Caco-2 (cell line): ENCODE measurements at regions not wholly inside any gene's neighbourhood (a gene's known extent, or its start where the extent isn't known, plus 50 kb on each side); places are given as distances from the start of the nearest gene placed in this dataset.

ENCODE experiments used
- BruUV-seq: library from RNA; stranded (reverse); fragments of 400-500 nt; replicated peaks from 2 replicates; lab custom pipeline; 2021; lab: Mats Ljungman, UMichigan
- CTCF ChIA-PET: fragments of 300-600 bp; sonication (Branson Sonifier 250); formaldehyde crosslinking; loops from one replicate; lab custom pipeline; 2022; ENCODE audit warnings: antibody characterized with exemption; lab: Charles Lee
- POLR2A ChIA-PET: fragments of 300-600 bp; sonication (Branson Sonifier 250); formaldehyde crosslinking; loops from one replicate; lab custom pipeline; 2022; ENCODE audit warnings: antibody characterized with exemption; lab: Charles Lee
- DNase-seq, 2 experiments: peaks; one replicate each; pipeline versions ENCODE4 v3.0.0 to v3.0.0-alpha.2; 2020 to 2022
- H3K27me3 ChIP-seq: replicated peaks from 2 replicates; pipeline ENCODE4 v1.6.0; 2011; ENCODE audit warnings: low read length; ENCODE audit not compliant: control insufficient read depth, insufficient read depth
- H3K36me3 ChIP-seq: 2 replicates; pipeline ENCODE4 v1.5.1; 2011; ENCODE audit warnings: low read length; ENCODE audit not compliant: control insufficient read depth, insufficient read depth
- H3K4me1 ChIP-seq: fragments of 250-450 bp; sonication (Bioruptor Pico); 2 replicates; pipeline ENCODE4 v1.5.1; 2020; ENCODE audit warnings: mild to moderate bottlenecking
- H3K4me3 ChIP-seq: 2 replicates; pipeline ENCODE4 v1.5.1; 2011; ENCODE audit warnings: low read depth, mild to moderate bottlenecking, control low read depth, low read length
- H3K9me3 ChIP-seq: fragments of 250-450 bp; sonication (Bioruptor Pico); 2 replicates; pipeline ENCODE4 v1.5.1; 2020; ENCODE audit warnings: mild to moderate bottlenecking, moderate library complexity
- H3K27ac Mint-ChIP-seq: one replicate; pipeline ENCODE4 v1.8.0; 2022; ENCODE audit warnings: mixed read lengths; ENCODE audit not compliant: unreplicated experiment
- H3K27me3 Mint-ChIP-seq: one replicate; pipeline ENCODE4 v1.8.0; 2022; ENCODE audit warnings: mixed read lengths; ENCODE audit not compliant: insufficient read depth, unreplicated experiment
- H3K36me3 Mint-ChIP-seq: one replicate; pipeline ENCODE4 v1.8.0; 2022; ENCODE audit warnings: mild to moderate bottlenecking, mixed read lengths; ENCODE audit not compliant: insufficient read depth, unreplicated experiment
- H3K4me1 Mint-ChIP-seq: one replicate; pipeline ENCODE4 v1.8.0; 2022; ENCODE audit warnings: low read depth, mixed read lengths; ENCODE audit not compliant: unreplicated experiment
- H3K4me3 Mint-ChIP-seq: one replicate; pipeline ENCODE4 v1.8.0; 2022; ENCODE audit warnings: mild to moderate bottlenecking, moderate library complexity, mixed read lengths; ENCODE audit not compliant: unreplicated experiment
- H3K9me3 Mint-ChIP-seq: one replicate; pipeline ENCODE4 v1.8.0; 2022; ENCODE audit warnings: mixed read lengths; ENCODE audit not compliant: unreplicated experiment
- CTCF ChIP-seq, 2 experiments: fragments of 200-600 bp in 1 of 2; IDR thresholded peaks; 1 replicate in 1 of 2; 2 replicates in 1 of 2; pipeline versions ENCODE4 v1.5.1 to v1.8.0; 2011 to 2022; ENCODE audit warnings: antibody characterized with exemption in 1 of 2, control low read depth in 1 of 2, inconsistent platforms in 1 of 2, low read depth in 1 of 2, low read length in 1 of 2, mild to moderate bottlenecking in 1 of 2, moderate library complexity in 1 of 2; ENCODE audit not compliant: insufficient read depth in 1 of 2, severe bottlenecking in 1 of 2, unreplicated experiment in 1 of 2
- intact Hi-C: fragments of 100-400 bp; cut with micrococcal nuclease; formaldehyde crosslinking; loops from one replicate; pipeline ENCODE4 v1.10.0; 2022; ENCODE audit not compliant: unreplicated experiment

GRCh38 chr2:125634662-125635061, 1021.3 kb upstream of the GYPC start:
- DNase-seq = no peak
- no peak overlapping the region for H3K4me3 ChIP-seq
- BruUV-seq = no TSS peak
- CTCF ChIA-PET = no interaction called here
- H3K27ac Mint-ChIP-seq = no peak overlapping the region
- no peak for TF ChIP-seq CTCF (IDR thresholded peaks at IDR 0.05; ENCODE audit: insufficient read depth in 1 of 2, low read depth in 1 of 2, low read length in 1 of 2, severe bottlenecking in 1 of 2, unreplicated experiment in 1 of 2)
- H3K27me3 Mint-ChIP-seq = peaks cover 4% of the 10 kb centered on the region
- POLR2A ChIA-PET = no interaction called here
- no peaks in the 10 kb centered on the region for H3K36me3 ChIP-seq
- H3K27me3 ChIP-seq = no peaks in the 10 kb centered on the region
- no peaks in the 10 kb centered on the region for H3K4me1 ChIP-seq
- no peaks in the 10 kb centered on the region for H3K9me3 ChIP-seq
- H3K4me1 Mint-ChIP-seq = no peaks in the 10 kb centered on the region
- H3K9me3 Mint-ChIP-seq = no peaks in the 10 kb centered on the region
- H3K36me3 Mint-ChIP-seq = no peaks in the 10 kb centered on the region
- no peak overlapping the region for H3K4me3 Mint-ChIP-seq
- intact Hi-C loops = no loop called here

GRCh38 chr2:125638345-125638744, 1017.6 kb upstream of the GYPC start:
- no peak for DNase-seq
- POLR2A ChIA-PET = no interaction called here
- Histone ChIP-seq H3K36me3 (no peaks in the 10 kb centered on the region), H3K4me3 (no peak overlapping the region), H3K27me3 (no peaks in the 10 kb centered on the region), H3K4me1 (no peaks in the 10 kb centered on the region), H3K9me3 (no peaks in the 10 kb centered on the region)
- no peak for TF ChIP-seq CTCF (IDR thresholded peaks at IDR 0.05; ENCODE audit: insufficient read depth in 1 of 2, low read depth in 1 of 2, low read length in 1 of 2, severe bottlenecking in 1 of 2, unreplicated experiment in 1 of 2)
- CTCF ChIA-PET = no interaction called here
- intact Hi-C loops = no loop called here
- BruUV-seq = no TSS peak
- Mint-ChIP-seq H3K4me3 (no peak overlapping the region), H3K4me1 (no peaks in the 10 kb centered on the region), H3K36me3 (no peaks in the 10 kb centered on the region), H3K9me3 (no peaks in the 10 kb centered on the region), H3K27me3 (peaks cover 4% of the 10 kb centered on the region), H3K27ac (no peak overlapping the region)

GRCh38 chr2:125642032-125642431, 1013.9 kb upstream of the GYPC start:
- intact Hi-C loops = no loop called here
- Histone ChIP-seq H3K27me3 (no peaks in the 10 kb centered on the region), H3K4me1 (no peaks in the 10 kb centered on the region), H3K9me3 (no peaks in the 10 kb centered on the region), H3K36me3 (no peaks in the 10 kb centered on the region), H3K4me3 (no peak overlapping the region)
- DNase-seq = no peak
- TF ChIP-seq CTCF (IDR thresholded peaks at IDR 0.05; ENCODE audit: insufficient read depth in 1 of 2, low read depth in 1 of 2, low read length in 1 of 2, severe bottlenecking in 1 of 2, unreplicated experiment in 1 of 2) = no peak
- Mint-ChIP-seq H3K27me3 (peaks cover 4% of the 10 kb centered on the region), H3K27ac (no peak overlapping the region), H3K4me1 (no peaks in the 10 kb centered on the region), H3K4me3 (no peak overlapping the region), H3K36me3 (no peaks in the 10 kb centered on the region), H3K9me3 (no peaks in the 10 kb centered on the region)
- BruUV-seq = no TSS peak
- POLR2A ChIA-PET = no interaction called here
- CTCF ChIA-PET = no interaction called here
